Pancreas (tissue), 10 donors: ENCODE measurements at regions not wholly inside any gene's neighbourhood (a gene's known extent, or its start where the extent isn't known, plus 50 kb on each side); places are given as distances from the start of the nearest gene placed in this dataset.

ENCODE experiments used
- ATAC-seq, 4 donors: fragments of 200-7000 bp; cut with Tn5 transposase; one replicate each; pipeline versions ENCODE4 v1.8.0 to v1.9.1; 2020; ENCODE audit warnings: mild to moderate bottlenecking in 4 of 4, moderate library complexity in 4 of 4
- DNase-seq, 6 donors: peaks; one replicate each; pipeline ENCODE4 v3.0.0-alpha.2; 2020
- FAIRE-seq: peaks from 2 replicates; lab custom pipeline; 2012; peaks lifted over from hg19 to GRCh38; lab: Jason Lieb, UNC
- H3K27ac ChIP-seq, 4 donors: fragments of 200-600 bp; sonication (generic); 1 replicate in 3 of 4; 2 replicates in 1 of 4; pipeline versions ENCODE4 v1.5.0 to v1.8.0; 2020
- H3K27me3 ChIP-seq, 4 donors: fragments of 200-600 bp; one replicate each; pipeline ENCODE4 v1.8.0; 2021
- H3K36me3 ChIP-seq, 3 donors: fragments of 200-600 bp; sonication (generic) in 1 of 3; one replicate each; pipeline versions ENCODE4 v1.5.0 to v1.8.0; 2020 to 2021
- H3K4me1 ChIP-seq, 3 donors: fragments of 200-600 bp; one replicate each; pipeline ENCODE4 v1.8.0; 2021
- H3K4me3 ChIP-seq, 4 donors: fragments of 200-600 bp; sonication (generic) in 2 of 4; one replicate each; pipeline versions ENCODE4 v1.5.0 to v1.8.0; 2020 to 2021
- H3K9me3 ChIP-seq, 4 donors: fragments of 200-600 bp; one replicate each; pipeline ENCODE4 v1.8.0; 2021
- CTCF ChIP-seq, 4 donors: fragments of 200-600 bp; sonication (generic) in 3 of 4; IDR thresholded peaks; one replicate each; pipeline versions ENCODE4 v1.5.0 to v1.8.0; 2021; ENCODE audit warnings: antibody characterized with exemption in 4 of 4
- WGBS, 2 donors: extraction: QIAGEN DNeasy Blood & Tissue Kit; methylation state at CpG; one replicate each; pipeline ENCODE4 v1.1.7; 2013; 5-methylcytosine and 5-hydroxymethylcytosine counted together
- intact Hi-C, 3 donors: fragments of 100-400 bp; cut with DNase I; formaldehyde crosslinking; loops; one replicate each; pipeline versions ENCODE4 v1.11.1 to v1.14.2; 2022
- donor health status: healthy with polysubstance abuse.
- donor health status: DM: no; HTN: no; CAD: no; lungs with moderate emphysema.
- donor health status: DM: no; HTN: no; CAD: no.
- donor health status: control.
- donor health status: control.
- donor health status: Bipolar disorder and iron deficiency.
- donor health status: DM: yes; HTN: yes; CAD: no.
- donor health status: DM: no; HTN: no; CAD: no.
- donor health status: DM: no; HTN: no; CAD: no.
- donor health status: DM: yes; HTN: yes; CAD: no.

GRCh38 chrX:128334821-128335220, 282.6 kb upstream of the ACTRT1 start:
- DNase-seq (no peak), ATAC-seq (no peak), FAIRE-seq (no peak)
- WGBS, 2 donors, result 61 to 75% methylated on average over 3 of the region's 3 CpGs
- intact Hi-C loops, result no loop called here
- TF ChIP-seq CTCF (IDR thresholded peaks at IDR 0.05), result no peak
- Histone ChIP-seq H3K27me3 (no peaks in the 10 kb centered on the region), H3K36me3 (no peaks in the 10 kb centered on the region), H3K4me1 (no peaks in the 10 kb centered on the region), H3K9me3 (no peaks in the 10 kb centered on the region), H3K27ac (no peak overlapping the region), H3K4me3 (no peak overlapping the region)

GRCh38 chrX:128310912-128311311, 258.7 kb upstream of the ACTRT1 start:
- H3K4me1 ChIP-seq, result no peaks in the 10 kb centered on the region
- intact Hi-C loops, result no loop called here
- ATAC-seq (no peak), FAIRE-seq (no peak), DNase-seq (no peak)
- 28 to 42% methylated on average over 3 of the region's 3 CpGs for WGBS, 2 donors
- H3K9me3 ChIP-seq, result no peaks in the 10 kb centered on the region
- no peaks in the 10 kb centered on the region for H3K27me3 ChIP-seq
- no peak for TF ChIP-seq CTCF (IDR thresholded peaks at IDR 0.05)
- no peak overlapping the region for H3K4me3 ChIP-seq
- no peaks in the 10 kb centered on the region for H3K36me3 ChIP-seq
- no peak overlapping the region for H3K27ac ChIP-seq

- no peak for ATAC-seq
- H3K27ac ChIP-seq, result no peak overlapping the region
- no peaks in the 10 kb centered on the region for H3K27me3 ChIP-seq
- intact Hi-C loops, result no loop called here
- 46 to 59% methylated on average over 1 of the region's 1 CpG for WGBS, 2 donors
- no peaks in the 10 kb centered on the region for H3K4me1 ChIP-seq
- no peak for FAIRE-seq
- no peak for DNase-seq
- H3K36me3 ChIP-seq, result no peaks in the 10 kb centered on the region
- no peaks in the 10 kb centered on the region for H3K9me3 ChIP-seq
- H3K4me3 ChIP-seq, result no peak overlapping the region
- TF ChIP-seq CTCF (IDR thresholded peaks at IDR 0.05), result no peak
Measured at GRCh38 chrX:128309311-128309710, 257.1 kb upstream of the ACTRT1 start.

GRCh38 chrX:128294198-128294597, 242.0 kb upstream of the ACTRT1 start:
- no peak for TF ChIP-seq CTCF (IDR thresholded peaks at IDR 0.05)
- no peak for DNase-seq
- FAIRE-seq, result no peak
- no peaks in the 10 kb centered on the region for H3K27me3 ChIP-seq
- no peaks in the 10 kb centered on the region for H3K4me1 ChIP-seq
- H3K9me3 ChIP-seq, result no peaks in the 10 kb centered on the region
- H3K4me3 ChIP-seq, result no peak overlapping the region
- H3K36me3 ChIP-seq, result no peaks in the 10 kb centered on the region
- no peak for ATAC-seq
- WGBS, 2 donors, result 62 to 69% methylated on average over 3 of the region's 3 CpGs
- intact Hi-C loops, result no loop called here
- no peak overlapping the region for H3K27ac ChIP-seq

- intact Hi-C loops, result no loop called here
- no peak for TF ChIP-seq CTCF (IDR thresholded peaks at IDR 0.05)
- WGBS, 2 donors, result 57 to 81% methylated on average over 1 of the region's 1 CpG
- Histone ChIP-seq H3K4me3 (no peak overlapping the region), H3K27me3 (no peaks in the 10 kb centered on the region), H3K27ac (no peak overlapping the region), H3K36me3 (no peaks in the 10 kb centered on the region), H3K9me3 (no peaks in the 10 kb centered on the region), H3K4me1 (no peaks in the 10 kb centered on the region)
- no peak for FAIRE-seq
- DNase-seq, result no peak
- no peak for ATAC-seq
Measured at GRCh38 chrX:128287693-128288092, 235.5 kb upstream of the ACTRT1 start.
